Tibial nerve (tissue), 4 donors: ENCODE measurements at regions not wholly inside any gene's neighbourhood (a gene's known extent, or its start where the extent isn't known, plus 50 kb on each side); places are given as distances from the start of the nearest gene placed in this dataset.

Experiments used
- CTCF ChIP-seq, 5 experiments: fragments of 200-600 bp in 3 of 5; fragments of 450-650 bp in 2 of 5; sonication (generic) in 3 of 5; IDR thresholded peaks; one replicate each; pipeline ENCODE4 v1.5.1; 2016 to 2019; ENCODE audit warnings: antibody characterized with exemption in 5 of 5, mild to moderate bottlenecking in 3 of 5, moderate library complexity in 2 of 5
- EP300 ChIP-seq, 2 donors: sonication (generic); formaldehyde crosslinking; IDR thresholded peaks; one replicate each; pipeline ENCODE4 v1.6.1; 2017; ENCODE audit warnings: antibody characterized with exemption in 2 of 2, mild to moderate bottlenecking in 1 of 2
- POLR2A ChIP-seq, 2 donors: fragments of 450-650 bp; IDR thresholded peaks; one replicate each; pipeline ENCODE4 v1.6.1; 2017; ENCODE audit warnings: antibody characterized with exemption in 2 of 2, mild to moderate bottlenecking in 2 of 2, moderate library complexity in 2 of 2

GRCh38 chr13:44763615-44764301, 187.6 kb upstream of the TSC22D1 start:
- TF ChIP-seq POLR2A (IDR thresholded peaks at IDR 0.05) (no peak), CTCF (IDR thresholded peaks at IDR 0.05) (no peak), EP300 (IDR thresholded peaks at IDR 0.05) (peak in 1 of 2 donors; percentile 10)
